ENCODE measurements at regions not wholly inside any gene's neighbourhood (a gene's known extent, or its start where the extent isn't known, plus 50 kb on each side); places are given as distances from the start of the nearest gene placed in this dataset.
A peak's percentile ranks its signal among the peaks of the same experiment; 100 is the strongest.
"Not testable (repeated sequence)": the region's sequence is repeated elsewhere in the genome, so short reads cannot be mapped to it uniquely, and the experiment has no call there.

DNA sequence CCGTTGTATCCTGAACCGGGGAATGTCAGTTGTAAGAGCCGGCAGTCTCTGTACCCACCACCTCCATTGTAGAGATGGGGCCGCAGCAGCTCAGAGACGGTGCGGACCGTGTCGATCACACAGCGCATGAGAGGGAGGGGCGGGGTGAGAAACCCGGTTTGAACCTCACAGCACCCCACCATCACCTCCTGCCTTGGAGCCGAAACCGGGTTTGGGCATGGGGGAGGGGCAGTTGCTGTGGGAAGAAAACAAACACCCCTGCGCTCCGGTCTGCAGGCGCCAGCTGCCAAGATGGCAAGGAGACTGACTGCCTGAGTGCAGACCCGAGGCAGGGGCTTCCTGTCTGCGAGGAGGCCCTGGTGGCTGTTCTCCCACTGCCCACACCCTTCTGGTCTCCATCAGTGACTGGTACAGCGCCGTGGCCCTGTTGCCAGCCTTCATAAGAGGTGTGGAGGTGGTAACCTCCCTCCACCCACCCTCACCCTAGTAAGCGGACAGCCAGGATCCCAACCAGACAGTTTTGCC is 69.2 kb upstream of the SSBP3 start:
- no peaks in the 10 kb centered on the region for H3K36me3 ChIP-seq (ENCODE audit: control insufficient read depth, insufficient read depth, low read length)
- no peak overlapping the region for H3K27ac ChIP-seq (ENCODE audit: insufficient read depth, low read length)
- H3K4me2 ChIP-seq (ENCODE audit: extremely low read depth, insufficient read depth, low read length): no peak overlapping the region
- no peak overlapping the region for H3K4me3 ChIP-seq (replicated peaks in 1 of 4; ENCODE audit: control extremely low read depth in 1 of 4, insufficient read depth in 1 of 4, low read depth in 3 of 4, low read length in 4 of 4)
- no peak overlapping the region for H3K9ac ChIP-seq (ENCODE audit: insufficient read depth, low read length)
- H4K20me1 ChIP-seq (ENCODE audit: control insufficient read depth, extremely low read depth, insufficient read depth, low read length): no peaks in the 10 kb centered on the region
- H2AFZ ChIP-seq (ENCODE audit: low read length): no peak overlapping the region
- TF ChIP-seq, protein P1, sequence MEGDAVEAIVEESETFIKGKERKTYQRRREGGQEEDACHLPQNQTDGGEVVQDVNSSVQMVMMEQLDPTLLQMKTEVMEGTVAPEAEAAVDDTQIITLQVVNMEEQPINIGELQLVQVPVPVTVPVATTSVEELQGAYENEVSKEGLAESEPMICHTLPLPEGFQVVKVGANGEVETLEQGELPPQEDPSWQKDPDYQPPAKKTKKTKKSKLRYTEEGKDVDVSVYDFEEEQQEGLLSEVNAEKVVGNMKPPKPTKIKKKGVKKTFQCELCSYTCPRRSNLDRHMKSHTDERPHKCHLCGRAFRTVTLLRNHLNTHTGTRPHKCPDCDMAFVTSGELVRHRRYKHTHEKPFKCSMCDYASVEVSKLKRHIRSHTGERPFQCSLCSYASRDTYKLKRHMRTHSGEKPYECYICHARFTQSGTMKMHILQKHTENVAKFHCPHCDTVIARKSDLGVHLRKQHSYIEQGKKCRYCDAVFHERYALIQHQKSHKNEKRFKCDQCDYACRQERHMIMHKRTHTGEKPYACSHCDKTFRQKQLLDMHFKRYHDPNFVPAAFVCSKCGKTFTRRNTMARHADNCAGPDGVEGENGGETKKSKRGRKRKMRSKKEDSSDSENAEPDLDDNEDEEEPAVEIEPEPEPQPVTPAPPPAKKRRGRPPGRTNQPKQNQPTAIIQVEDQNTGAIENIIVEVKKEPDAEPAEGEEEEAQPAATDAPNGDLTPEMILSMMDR (conservative IDR thresholded peaks at IDR 0.05 in 1 of 2, IDR thresholded peaks at IDR 0.05 in 1 of 2; ENCODE audit: low read depth in 1 of 2, low read length in 2 of 2): no peak
- peak; percentile 79 for TF ChIP-seq EZH2 (IDR thresholded peaks at IDR 0.05; ENCODE audit: low read length, missing control alignments)
- no peaks in the 10 kb centered on the region for H3K9me3 ChIP-seq (ENCODE audit: control insufficient read depth, insufficient read depth, low read depth, low read length)
- DNase-seq (ENCODE audit: low read depth in 2 of 2): no peak
- no peaks in the 10 kb centered on the region for H3K79me2 ChIP-seq (ENCODE audit: control insufficient read depth, insufficient read depth, low read length)
- no peaks in the 10 kb centered on the region for H3K4me1 ChIP-seq (ENCODE audit: control insufficient read depth, extremely low read depth, insufficient read depth, low read length)
- peaks cover 46% of the 10 kb centered on the region for H3K27me3 ChIP-seq (ENCODE audit: control insufficient read depth, insufficient read depth, low read length)

DNA sequence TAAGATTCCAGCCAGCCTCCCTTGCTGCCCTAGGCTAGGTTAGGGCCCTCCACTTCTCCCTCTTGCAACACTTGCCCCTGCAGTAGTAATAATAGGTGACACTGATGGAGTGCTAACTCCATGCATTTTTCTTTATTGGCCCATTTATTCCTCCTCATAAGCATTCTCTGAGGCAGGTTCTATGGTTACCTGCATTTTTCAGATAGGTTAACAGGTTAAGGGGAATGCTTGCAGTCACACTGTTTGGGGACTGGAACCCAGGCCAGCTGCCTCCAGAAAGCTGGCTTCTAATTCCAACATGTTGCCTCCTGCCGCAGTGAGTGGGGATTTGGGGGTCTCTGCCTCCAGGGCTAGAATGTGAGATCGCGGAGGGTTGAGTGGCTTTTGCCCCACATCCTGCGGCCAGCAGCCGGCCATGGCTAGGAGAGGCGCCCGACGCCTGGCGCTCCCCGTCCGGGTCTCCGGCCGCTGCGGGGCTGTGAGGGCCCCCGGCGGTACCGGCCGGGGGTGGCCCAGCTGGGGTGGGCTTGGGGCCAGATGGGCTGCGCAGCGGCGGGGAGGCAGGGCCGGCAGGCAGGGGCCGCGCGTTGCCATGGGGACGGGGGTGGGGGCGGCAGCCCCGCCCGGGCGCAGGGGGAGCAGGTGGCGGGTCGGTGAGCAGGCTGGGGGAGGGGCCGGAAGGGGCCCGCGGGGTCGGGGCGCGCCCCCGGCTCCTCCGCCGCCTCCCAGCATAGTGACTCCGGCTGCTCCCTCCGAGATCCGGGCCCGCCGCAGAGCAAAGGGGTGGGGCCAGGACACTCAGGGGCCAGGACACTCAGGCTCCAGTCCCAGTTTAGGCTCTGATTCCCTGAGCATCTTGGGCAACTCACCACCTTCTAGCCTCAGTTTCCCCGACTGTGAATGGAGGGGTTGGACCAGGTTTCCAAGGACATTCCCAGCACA is 68.4 kb upstream of the SSBP3 start:
- H3K4me3 ChIP-seq (replicated peaks in 1 of 4; ENCODE audit: control extremely low read depth in 1 of 4, insufficient read depth in 1 of 4, low read depth in 3 of 4, low read length in 4 of 4): peak overlapping the region in 2 of 4 experiments; percentile 8 to 17
- no peaks in the 10 kb centered on the region for H3K36me3 ChIP-seq (ENCODE audit: control insufficient read depth, insufficient read depth, low read length)
- H3K27me3 ChIP-seq (ENCODE audit: control insufficient read depth, insufficient read depth, low read length): peaks cover 41% of the 10 kb centered on the region
- H4K20me1 ChIP-seq (ENCODE audit: control insufficient read depth, extremely low read depth, insufficient read depth, low read length): no peaks in the 10 kb centered on the region
- no peaks in the 10 kb centered on the region for H3K79me2 ChIP-seq (ENCODE audit: control insufficient read depth, insufficient read depth, low read length)
- no peaks in the 10 kb centered on the region for H3K4me1 ChIP-seq (ENCODE audit: control insufficient read depth, extremely low read depth, insufficient read depth, low read length)
- no peak overlapping the region for H2AFZ ChIP-seq (ENCODE audit: low read length)
- no peaks in the 10 kb centered on the region for H3K9me3 ChIP-seq (ENCODE audit: control insufficient read depth, insufficient read depth, low read depth, low read length)
- no peak overlapping the region for H3K27ac ChIP-seq (ENCODE audit: insufficient read depth, low read length)
- H3K4me2 ChIP-seq (ENCODE audit: extremely low read depth, insufficient read depth, low read length): no peak overlapping the region
- TF ChIP-seq EZH2 (IDR thresholded peaks at IDR 0.05; ENCODE audit: low read length, missing control alignments): peak; percentile 70
- TF ChIP-seq, protein P1 (conservative IDR thresholded peaks at IDR 0.05 in 1 of 2, IDR thresholded peaks at IDR 0.05 in 1 of 2; ENCODE audit: low read depth in 1 of 2, low read length in 2 of 2): no peak
- DNase-seq (ENCODE audit: low read depth in 2 of 2): no peak
- H3K9ac ChIP-seq (ENCODE audit: insufficient read depth, low read length): no peak overlapping the region

DNA sequence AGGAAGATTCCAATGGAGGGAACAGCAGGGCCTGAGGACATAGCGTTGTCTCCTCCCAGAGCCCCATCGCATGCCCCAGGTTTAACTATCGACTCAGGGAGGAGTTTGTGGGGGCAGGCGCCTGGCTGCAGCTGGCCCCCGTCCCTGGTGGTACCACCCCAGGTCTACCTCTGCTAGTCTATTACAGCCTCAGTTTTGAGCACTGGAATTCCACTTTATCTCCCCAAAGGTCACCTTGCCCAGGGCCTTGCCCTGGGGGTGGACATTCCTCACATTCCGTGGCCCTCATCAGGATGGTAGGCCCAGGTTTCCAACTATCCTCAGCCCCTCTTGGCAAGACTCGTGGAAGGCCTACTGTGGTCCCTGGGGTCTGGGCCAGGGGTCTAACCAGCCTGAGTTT is 65.4 kb upstream of the SSBP3 start:
- no peak overlapping the region for H2AFZ ChIP-seq (ENCODE audit: low read length)
- TF ChIP-seq, protein P1 (conservative IDR thresholded peaks at IDR 0.05 in 1 of 2, IDR thresholded peaks at IDR 0.05 in 1 of 2; ENCODE audit: low read depth in 1 of 2, low read length in 2 of 2): no peak
- no peak for TF ChIP-seq EZH2 (IDR thresholded peaks at IDR 0.05; ENCODE audit: low read length, missing control alignments)
- no peak overlapping the region for H3K27ac ChIP-seq (ENCODE audit: insufficient read depth, low read length)
- H3K4me3 ChIP-seq (replicated peaks in 1 of 4; ENCODE audit: control extremely low read depth in 1 of 4, insufficient read depth in 1 of 4, low read depth in 3 of 4, low read length in 4 of 4): no peak overlapping the region
- H3K9me3 ChIP-seq (ENCODE audit: control insufficient read depth, insufficient read depth, low read depth, low read length): no peaks in the 10 kb centered on the region
- H3K4me2 ChIP-seq (ENCODE audit: extremely low read depth, insufficient read depth, low read length): no peak overlapping the region
- no peaks in the 10 kb centered on the region for H4K20me1 ChIP-seq (ENCODE audit: control insufficient read depth, extremely low read depth, insufficient read depth, low read length)
- H3K79me2 ChIP-seq (ENCODE audit: control insufficient read depth, insufficient read depth, low read length): no peaks in the 10 kb centered on the region
- no peak overlapping the region for H3K9ac ChIP-seq (ENCODE audit: insufficient read depth, low read length)
- H3K36me3 ChIP-seq (ENCODE audit: control insufficient read depth, insufficient read depth, low read length): no peaks in the 10 kb centered on the region
- H3K4me1 ChIP-seq (ENCODE audit: control insufficient read depth, extremely low read depth, insufficient read depth, low read length): no peaks in the 10 kb centered on the region
- peaks cover 30% of the 10 kb centered on the region for H3K27me3 ChIP-seq (ENCODE audit: control insufficient read depth, insufficient read depth, low read length)
- no peak for DNase-seq (ENCODE audit: low read depth in 2 of 2)

DNA sequence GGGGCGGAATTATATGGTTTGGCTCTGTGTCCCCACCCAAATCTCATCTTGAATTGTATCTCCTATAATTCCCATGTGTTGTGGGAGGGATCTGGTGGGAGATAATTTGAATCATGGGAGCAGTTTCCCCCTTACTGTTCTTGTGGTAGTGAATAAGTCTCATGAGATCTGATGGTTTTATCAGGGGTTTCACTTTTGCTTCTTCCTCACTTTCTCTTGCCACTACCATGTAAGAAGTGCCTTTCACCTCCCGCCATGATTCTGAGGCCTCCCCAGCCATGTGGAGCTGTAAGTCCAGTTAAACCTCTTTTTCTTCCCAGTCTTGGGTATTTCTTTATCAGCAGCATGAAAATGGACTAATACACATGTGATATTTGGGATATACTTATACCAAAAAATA is 63.2 kb upstream of the SSBP3 start:
- H3K27me3 ChIP-seq (ENCODE audit: control insufficient read depth, insufficient read depth, low read length): peaks cover 13% of the 10 kb centered on the region
- not testable (repeated sequence) for H3K27ac ChIP-seq (ENCODE audit: insufficient read depth, low read length); H3K36me3 ChIP-seq (ENCODE audit: control insufficient read depth, insufficient read depth, low read length); DNase-seq (ENCODE audit: low read depth in 2 of 2); H2AFZ ChIP-seq (ENCODE audit: low read length); H3K4me3 ChIP-seq (replicated peaks in 1 of 4; ENCODE audit: control extremely low read depth in 1 of 4, insufficient read depth in 1 of 4, low read depth in 3 of 4, low read length in 4 of 4); H3K79me2 ChIP-seq (ENCODE audit: control insufficient read depth, insufficient read depth, low read length); H4K20me1 ChIP-seq (ENCODE audit: control insufficient read depth, extremely low read depth, insufficient read depth, low read length); H3K4me2 ChIP-seq (ENCODE audit: extremely low read depth, insufficient read depth, low read length); H3K4me1 ChIP-seq (ENCODE audit: control insufficient read depth, extremely low read depth, insufficient read depth, low read length); H3K9me3 ChIP-seq (ENCODE audit: control insufficient read depth, insufficient read depth, low read depth, low read length); H3K9ac ChIP-seq (ENCODE audit: insufficient read depth, low read length)
